ENCODE measurements at regions not wholly inside any gene's neighbourhood (a gene's known extent, or its start where the extent isn't known, plus 50 kb on each side); places are given as distances from the start of the nearest gene placed in this dataset.

GRCh38 chr13:89315287-89315686 lies 1644.1 kb downstream of the SLITRK5 start:
- intact Hi-C loops (cut with DNase I) = no loop called here
- WGBS, 2 donors = 10 to 28% methylated on average over 1 of the region's 1 CpG
- no peaks in the 10 kb centered on the region for H3K36me3 ChIP-seq
- H3K4me1 ChIP-seq = peaks cover 0 to 6% of the 10 kb centered on the region in 2 donors
- no peak overlapping the region for H3K27ac ChIP-seq
- H3K9me3 ChIP-seq = no peaks in the 10 kb centered on the region
- H3K4me3 ChIP-seq (replicated peaks in 1 of 3) = no peak overlapping the region
- DNase-seq = no peak
- no peaks in the 10 kb centered on the region for H3K27me3 ChIP-seq
- TF ChIP-seq POLR2A (IDR thresholded peaks at IDR 0.05) (no peak), CTCF (IDR thresholded peaks at IDR 0.05) (no peak)

GRCh38 chr13:89322466-89322865 lies 1651.3 kb downstream of the SLITRK5 start:
- Histone ChIP-seq H3K4me1 (no peaks in the 10 kb centered on the region), H3K27me3 (no peaks in the 10 kb centered on the region), H3K4me3 (replicated peaks in 1 of 3) (no peak overlapping the region), H3K36me3 (no peaks in the 10 kb centered on the region), H3K9me3 (no peaks in the 10 kb centered on the region), H3K27ac (no peak overlapping the region)
- 71 to 74% methylated on average over 5 of the region's 5 CpGs for WGBS, 2 donors
- DNase-seq = no peak
- intact Hi-C loops (cut with DNase I) = no loop called here
- TF ChIP-seq CTCF (IDR thresholded peaks at IDR 0.05) (no peak), POLR2A (IDR thresholded peaks at IDR 0.05) (no peak)

GRCh38 chr13:89324582-89324981 lies 1653.4 kb downstream of the SLITRK5 start:
- Histone ChIP-seq H3K27me3 (no peaks in the 10 kb centered on the region), H3K27ac (no peak overlapping the region), H3K9me3 (no peaks in the 10 kb centered on the region), H3K36me3 (no peaks in the 10 kb centered on the region), H3K4me3 (replicated peaks in 1 of 3) (no peak overlapping the region), H3K4me1 (no peaks in the 10 kb centered on the region)
- intact Hi-C loops (cut with DNase I) = no loop called here
- no peak for TF ChIP-seq POLR2A (IDR thresholded peaks at IDR 0.05)
- no peak for DNase-seq

GRCh38 chr13:89343165-89343564 lies 1672.0 kb downstream of the SLITRK5 start:
- H3K36me3 ChIP-seq = no peaks in the 10 kb centered on the region
- no peak for DNase-seq
- H3K9me3 ChIP-seq = no peaks in the 10 kb centered on the region
- no peak overlapping the region for H3K27ac ChIP-seq
- H3K27me3 ChIP-seq = no peaks in the 10 kb centered on the region
- 93 to 96% methylated on average over 1 of the region's 1 CpG for WGBS, 2 donors
- H3K4me3 ChIP-seq (replicated peaks in 1 of 3) = no peak overlapping the region
- no peaks in the 10 kb centered on the region for H3K4me1 ChIP-seq
- no peak for TF ChIP-seq POLR2A (IDR thresholded peaks at IDR 0.05)
- TF ChIP-seq CTCF (IDR thresholded peaks at IDR 0.05) = no peak
- intact Hi-C loops (cut with DNase I) = no loop called here

GRCh38 chr13:89352384-89352783 lies 1681.2 kb downstream of the SLITRK5 start:
- 85 to 95% methylated on average over 2 of the region's 2 CpGs for WGBS, 2 donors
- no peaks in the 10 kb centered on the region for H3K4me1 ChIP-seq
- no peak for DNase-seq
- no peaks in the 10 kb centered on the region for H3K27me3 ChIP-seq
- H3K9me3 ChIP-seq = no peaks in the 10 kb centered on the region
- TF ChIP-seq POLR2A (IDR thresholded peaks at IDR 0.05) (no peak), CTCF (IDR thresholded peaks at IDR 0.05) (no peak)
- H3K36me3 ChIP-seq = no peaks in the 10 kb centered on the region
- intact Hi-C loops (cut with DNase I) = no loop called here
- no peak overlapping the region for H3K4me3 ChIP-seq (replicated peaks in 1 of 3)
- no peak overlapping the region for H3K27ac ChIP-seq

- Histone ChIP-seq H3K4me3 (replicated peaks in 1 of 3) (no peak overlapping the region), H3K27ac (no peak overlapping the region), H3K4me1 (no peaks in the 10 kb centered on the region), H3K9me3 (no peaks in the 10 kb centered on the region), H3K36me3 (no peaks in the 10 kb centered on the region), H3K27me3 (no peaks in the 10 kb centered on the region)
- DNase-seq = no peak
- TF ChIP-seq POLR2A (IDR thresholded peaks at IDR 0.05) (no peak), CTCF (IDR thresholded peaks at IDR 0.05) (peak in 3 of 6 experiments; percentile 32 to 37 (median 35))
- WGBS, 2 donors = 80 to 94% methylated on average over 4 of the region's 4 CpGs
- intact Hi-C loops (cut with DNase I) = no loop called here
Observed at GRCh38 chr13:89361909-89362308, 1690.7 kb downstream of the SLITRK5 start.

Measured in thyroid gland (tissue), 4 donors.